ENCODE measurements at regions not wholly inside any gene's neighbourhood (a gene's known extent, or its start where the extent isn't known, plus 50 kb on each side); places are given as distances from the start of the nearest gene placed in this dataset.

- Mint-ChIP-seq H3K36me3 (ENCODE audit: low read depth) (no peaks in the 10 kb centered on the region), H3K4me3 (ENCODE audit: unreplicated experiment) (no peak overlapping the region), H3K27ac (ENCODE audit: unreplicated experiment) (no peak overlapping the region), H3K4me1 (ENCODE audit: low read depth) (peaks cover 10% of the 10 kb centered on the region), H3K9me3 (ENCODE audit: low read depth) (peaks cover 6% of the 10 kb centered on the region), H3K27me3 (ENCODE audit: low read depth) (no peaks in the 10 kb centered on the region)
- no peak for DNase-seq (ENCODE audit: low spot score)
- no peak for TF ChIP-seq CTCF (IDR thresholded peaks at IDR 0.05)
These were observed 667.6 kb upstream of the ANKRD30A start for GRCh38 chr10:36457751-36458150.

- H3K4me3 Mint-ChIP-seq (ENCODE audit: unreplicated experiment): no peak overlapping the region
- peaks cover 6% of the 10 kb centered on the region for H3K9me3 Mint-ChIP-seq (ENCODE audit: low read depth)
- H3K27me3 Mint-ChIP-seq (ENCODE audit: low read depth): no peaks in the 10 kb centered on the region
- no peak for DNase-seq (ENCODE audit: low spot score)
- H3K36me3 Mint-ChIP-seq (ENCODE audit: low read depth): no peaks in the 10 kb centered on the region
- no peak for TF ChIP-seq CTCF (IDR thresholded peaks at IDR 0.05)
- H3K4me1 Mint-ChIP-seq (ENCODE audit: low read depth): peaks cover 20% of the 10 kb centered on the region
- H3K27ac Mint-ChIP-seq (ENCODE audit: unreplicated experiment): peak overlapping the region; percentile 4
These were observed 669.8 kb upstream of the ANKRD30A start for GRCh38 chr10:36455526-36456133.

- Mint-ChIP-seq H3K27me3 (ENCODE audit: low read depth) (no peaks in the 10 kb centered on the region), H3K27ac (ENCODE audit: unreplicated experiment) (no peak overlapping the region), H3K4me3 (ENCODE audit: unreplicated experiment) (no peak overlapping the region), H3K36me3 (ENCODE audit: low read depth) (no peaks in the 10 kb centered on the region), H3K4me1 (ENCODE audit: low read depth) (peaks cover 39% of the 10 kb centered on the region), H3K9me3 (ENCODE audit: low read depth) (no peaks in the 10 kb centered on the region)
- no peak for TF ChIP-seq CTCF (IDR thresholded peaks at IDR 0.05)
- DNase-seq (ENCODE audit: low spot score): no peak
These were observed 672.5 kb upstream of the ANKRD30A start for GRCh38 chr10:36452851-36453250.

- Mint-ChIP-seq H3K4me1 (ENCODE audit: low read depth) (peaks cover 46% of the 10 kb centered on the region), H3K9me3 (ENCODE audit: low read depth) (no peaks in the 10 kb centered on the region), H3K4me3 (ENCODE audit: unreplicated experiment) (no peak overlapping the region), H3K27me3 (ENCODE audit: low read depth) (no peaks in the 10 kb centered on the region), H3K27ac (ENCODE audit: unreplicated experiment) (peak overlapping the region; percentile 63), H3K36me3 (ENCODE audit: low read depth) (no peaks in the 10 kb centered on the region)
- TF ChIP-seq CTCF (IDR thresholded peaks at IDR 0.05): no peak
- DNase-seq (ENCODE audit: low spot score): no peak
These were observed 673.9 kb upstream of the ANKRD30A start for GRCh38 chr10:36451391-36451970.

GRCh38 chr10:36450380-36450779 is 675.0 kb upstream of the ANKRD30A start:
- no peak for DNase-seq (ENCODE audit: low spot score)
- peak overlapping the region; percentile 86 for H3K27ac Mint-ChIP-seq (ENCODE audit: unreplicated experiment)

More at GRCh38 chr10:36450380-36450779, 675.0 kb upstream of the ANKRD30A start:
- Mint-ChIP-seq H3K4me3 (ENCODE audit: unreplicated experiment) (peak overlapping the region; percentile 26), H3K9me3 (ENCODE audit: low read depth) (no peaks in the 10 kb centered on the region), H3K4me1 (ENCODE audit: low read depth) (peaks cover 42% of the 10 kb centered on the region), H3K36me3 (ENCODE audit: low read depth) (no peaks in the 10 kb centered on the region), H3K27me3 (ENCODE audit: low read depth) (no peaks in the 10 kb centered on the region)
- TF ChIP-seq CTCF (IDR thresholded peaks at IDR 0.05): no peak

All from chondrocyte (in vitro differentiated cells).